Adrenal gland (tissue), 5 donors: ENCODE measurements at regions not wholly inside any gene's neighbourhood (a gene's known extent, or its start where the extent isn't known, plus 50 kb on each side); places are given as distances from the start of the nearest gene placed in this dataset.

Experiments used
- CTCF ChIP-seq, 6 experiments: fragments of 450-650 bp in 4 of 6; fragments of 200-600 bp in 2 of 6; sonication (generic) in 1 of 6; IDR thresholded peaks; 1 replicate in 5 of 6; 2 replicates in 1 of 6; pipeline versions ENCODE4 v1.5.1 to v1.8.0; 2016 to 2021; ENCODE audit warnings: antibody characterized with exemption in 6 of 6, mild to moderate bottlenecking in 2 of 6, moderate library complexity in 1 of 6
- POLR2A ChIP-seq, 2 donors: fragments of 450-650 bp; IDR thresholded peaks; one replicate each; pipeline ENCODE4 v1.6.1; 2017; ENCODE audit warnings: antibody characterized with exemption in 2 of 2, mild to moderate bottlenecking in 2 of 2, moderate library complexity in 1 of 2
- donor health status: DM: no; HTN: no; CAD: no.

DNA sequence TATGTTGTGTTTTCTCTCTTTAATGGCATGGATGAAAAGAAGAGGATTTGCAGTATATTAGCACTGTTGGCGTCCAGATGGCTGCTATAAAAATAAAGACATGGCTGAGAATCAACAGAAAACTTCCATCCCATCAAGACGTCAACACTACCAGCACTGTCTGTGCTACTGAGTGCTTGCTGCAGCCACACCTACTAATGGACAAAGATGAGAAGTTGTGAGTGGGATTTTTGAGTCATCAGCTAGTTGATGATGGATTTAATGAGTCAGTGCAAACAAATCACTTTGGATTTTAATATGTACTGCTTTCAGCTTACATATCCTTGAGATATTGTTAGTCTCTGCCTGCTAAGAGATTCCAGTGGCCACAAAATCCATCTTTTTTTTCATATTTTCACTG, 631.0 kb upstream of the ANKRD30A start:
- TF ChIP-seq CTCF (IDR thresholded peaks at IDR 0.05): no peak
- TF ChIP-seq POLR2A (IDR thresholded peaks at IDR 0.05): no peak
